Spinal cord (tissue), 9 donors: ENCODE measurements at regions not wholly inside any gene's neighbourhood (a gene's known extent, or its start where the extent isn't known, plus 50 kb on each side); places are given as distances from the start of the nearest gene placed in this dataset.

ENCODE experiments used
- DNase-seq, 6 donors: peaks; one replicate each; pipeline versions ENCODE4 v3.0.0 to v3.0.0-alpha.2; 2013 to 2015; ENCODE audit warnings: low spot score in 6 of 6, low read depth in 4 of 6
- H3K27ac ChIP-seq: one replicate; pipeline ENCODE4 v1.5.1; 2013; ENCODE audit warnings: low read depth, low read length, control low read depth
- H3K27me3 ChIP-seq: one replicate; pipeline ENCODE4 v1.6.1; 2013; ENCODE audit warnings: low read length; ENCODE audit not compliant: control insufficient read depth, insufficient read depth
- H3K36me3 ChIP-seq: one replicate; pipeline ENCODE4 v1.6.1; 2013; ENCODE audit warnings: low read length; ENCODE audit not compliant: control insufficient read depth, insufficient read depth
- H3K4me1 ChIP-seq: one replicate; pipeline ENCODE4 v1.6.1; 2013; ENCODE audit warnings: low read length; ENCODE audit not compliant: control insufficient read depth, insufficient read depth
- H3K4me3 ChIP-seq: one replicate; pipeline ENCODE4 v1.5.1; 2013; ENCODE audit warnings: low read depth, low read length, control low read depth
- H3K9me3 ChIP-seq: one replicate; pipeline ENCODE4 v1.6.1; 2013; ENCODE audit warnings: low read length; ENCODE audit not compliant: control insufficient read depth, insufficient read depth
- WGBS: methylation state at CpG from one replicate; pipeline ENCODE4 v1.1.5; 2013; ENCODE audit warnings: missing lambda C conversion rate; ENCODE audit not compliant: insufficient coverage; 5-methylcytosine and 5-hydroxymethylcytosine counted together
- donor health status: healthy.

GRCh38 chr14:44830371-44830770 is 131.4 kb downstream of the KLHL28 start:
- no peaks in the 10 kb centered on the region for H3K9me3 ChIP-seq
- H3K27ac ChIP-seq = no peak overlapping the region
- H3K4me1 ChIP-seq = no peaks in the 10 kb centered on the region
- DNase-seq = no peak
- H3K27me3 ChIP-seq = no peaks in the 10 kb centered on the region
- H3K36me3 ChIP-seq = no peaks in the 10 kb centered on the region
- H3K4me3 ChIP-seq = no peak overlapping the region
- no CpG with 5 or more reads among the region's 1 CpG for WGBS

DNA sequence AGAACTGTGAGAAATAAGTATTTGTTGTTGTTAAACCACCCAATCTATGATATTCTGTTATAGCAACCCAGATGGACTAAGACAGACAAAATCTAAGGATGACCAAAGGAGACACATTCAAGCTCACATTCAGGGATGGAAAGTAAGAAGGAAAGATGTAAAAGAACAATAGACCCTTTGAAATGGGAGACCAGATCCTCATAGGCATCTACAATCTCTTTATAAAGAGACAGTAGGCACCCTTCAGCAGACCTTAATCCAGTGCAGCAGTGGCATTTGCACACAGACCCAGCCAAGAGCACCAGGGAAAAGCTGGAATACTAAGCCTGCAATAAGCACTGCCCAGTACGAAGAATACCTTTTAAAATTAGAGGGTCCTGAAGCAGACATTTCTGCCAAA is 132.7 kb downstream of the KLHL28 start:
- H3K27me3 ChIP-seq = no peaks in the 10 kb centered on the region
- 86% methylated on average over 1 of the region's 1 CpG for WGBS
- no peak overlapping the region for H3K4me3 ChIP-seq
- no peaks in the 10 kb centered on the region for H3K9me3 ChIP-seq
- H3K36me3 ChIP-seq = no peaks in the 10 kb centered on the region
- H3K27ac ChIP-seq = no peak overlapping the region
- DNase-seq = no peak
- H3K4me1 ChIP-seq = no peaks in the 10 kb centered on the region

DNA sequence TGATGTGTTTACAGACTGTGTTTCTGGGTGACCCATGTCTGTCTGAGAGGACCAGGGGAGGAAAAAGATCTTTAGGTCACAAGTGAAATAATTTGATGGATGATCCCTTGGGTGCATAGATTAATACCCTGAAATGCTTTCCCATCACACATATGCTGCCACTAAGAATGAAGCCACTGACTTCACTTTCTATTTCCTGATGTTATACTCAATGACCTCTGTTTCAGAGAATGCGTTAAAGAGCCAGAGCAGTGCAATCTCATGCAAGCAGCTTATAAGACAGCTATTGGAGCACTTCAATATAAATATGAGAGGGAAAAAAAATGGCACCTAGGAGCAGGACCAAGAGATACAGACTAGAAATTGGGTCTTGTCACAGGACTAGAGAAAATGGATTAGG is 133.7 kb downstream of the KLHL28 start:
- no CpG with 5 or more reads among the region's 1 CpG for WGBS
- no peaks in the 10 kb centered on the region for H3K4me1 ChIP-seq
- H3K9me3 ChIP-seq = no peaks in the 10 kb centered on the region
- H3K27me3 ChIP-seq = no peaks in the 10 kb centered on the region
- no peaks in the 10 kb centered on the region for H3K36me3 ChIP-seq
- no peak overlapping the region for H3K27ac ChIP-seq
- no peak overlapping the region for H3K4me3 ChIP-seq
- no peak for DNase-seq

DNA sequence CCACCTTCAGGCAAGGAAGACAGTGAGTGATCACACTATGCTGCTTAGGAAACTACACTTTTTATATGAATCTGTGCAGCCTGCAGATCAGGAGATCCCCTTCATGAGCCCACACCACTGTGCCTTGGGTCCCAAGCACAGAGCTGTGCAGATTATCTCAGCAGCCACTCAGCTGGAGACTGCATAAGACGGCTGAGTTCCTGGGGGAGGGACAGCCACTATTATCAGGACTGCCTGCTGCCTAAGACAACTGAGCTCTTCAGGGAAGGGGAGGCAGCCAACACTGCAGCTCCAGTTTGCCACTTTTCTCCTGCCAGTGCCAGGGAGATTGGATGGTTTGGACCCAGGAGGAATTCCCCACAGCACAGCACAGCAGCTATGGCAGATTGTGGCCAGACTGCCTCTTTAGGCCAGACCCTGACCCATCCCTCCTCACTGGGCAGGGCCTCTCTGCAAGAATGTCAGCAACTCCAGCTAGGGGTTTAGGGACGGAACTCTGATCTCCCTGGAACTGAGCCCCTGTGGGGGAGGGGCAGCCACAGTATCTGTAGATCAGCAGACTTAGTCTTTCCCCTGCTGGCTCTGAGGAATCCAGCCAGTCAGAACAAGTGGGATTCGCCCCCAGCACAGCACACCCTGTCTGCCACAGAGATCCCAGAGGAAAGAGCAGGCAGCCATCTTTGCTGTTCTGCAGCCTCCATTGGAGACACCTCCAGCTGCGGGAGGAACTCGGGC is 141.3 kb downstream of the KLHL28 start:
- no peak for DNase-seq
- H3K4me3 ChIP-seq = no peak overlapping the region
- no peaks in the 10 kb centered on the region for H3K27me3 ChIP-seq
- no peaks in the 10 kb centered on the region for H3K36me3 ChIP-seq
- H3K9me3 ChIP-seq = no peaks in the 10 kb centered on the region
- no peaks in the 10 kb centered on the region for H3K4me1 ChIP-seq
- H3K27ac ChIP-seq = no peak overlapping the region
- 67% methylated on average over 5 of the region's 5 CpGs for whole genome bisulfite sequencing

- H3K9me3 ChIP-seq = no peaks in the 10 kb centered on the region
- no peak overlapping the region for H3K4me3 ChIP-seq
- no peaks in the 10 kb centered on the region for H3K36me3 ChIP-seq
- WGBS = no CpG with 5 or more reads among the region's 2 CpGs
- H3K27ac ChIP-seq = no peak overlapping the region
- H3K4me1 ChIP-seq = no peaks in the 10 kb centered on the region
- DNase-seq = peak in 1 of 6 donors; percentile 59
- no peaks in the 10 kb centered on the region for H3K27me3 ChIP-seq
Measured at GRCh38 chr14:44814196-44814595, 147.6 kb downstream of the KLHL28 start.

DNA sequence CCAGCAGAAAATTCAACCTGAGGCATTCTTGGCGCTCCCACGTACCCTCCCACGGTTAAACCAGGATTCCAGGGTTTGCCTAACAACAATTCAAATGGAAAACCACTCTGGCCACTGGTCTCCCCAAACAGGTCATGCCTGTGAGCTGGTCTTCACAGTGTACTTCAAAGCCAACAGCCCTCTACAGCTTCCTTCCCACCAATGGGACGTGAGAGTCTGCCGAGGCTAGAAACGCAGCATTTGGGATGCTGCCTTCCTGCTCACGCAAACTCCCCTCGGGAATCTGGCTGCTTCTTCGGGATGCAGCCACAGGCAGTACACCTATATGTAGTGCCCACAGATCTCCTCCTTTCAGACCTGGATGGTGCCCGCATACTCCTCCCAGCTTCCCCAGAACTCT is 149.1 kb downstream of the KLHL28 start:
- WGBS = 87% methylated on average over 8 of the region's 10 CpGs
- no peaks in the 10 kb centered on the region for H3K9me3 ChIP-seq
- no peaks in the 10 kb centered on the region for H3K4me1 ChIP-seq
- no peaks in the 10 kb centered on the region for H3K36me3 ChIP-seq
- no peak overlapping the region for H3K27ac ChIP-seq
- H3K27me3 ChIP-seq = no peaks in the 10 kb centered on the region
- no peak for DNase-seq
- H3K4me3 ChIP-seq = no peak overlapping the region

DNA sequence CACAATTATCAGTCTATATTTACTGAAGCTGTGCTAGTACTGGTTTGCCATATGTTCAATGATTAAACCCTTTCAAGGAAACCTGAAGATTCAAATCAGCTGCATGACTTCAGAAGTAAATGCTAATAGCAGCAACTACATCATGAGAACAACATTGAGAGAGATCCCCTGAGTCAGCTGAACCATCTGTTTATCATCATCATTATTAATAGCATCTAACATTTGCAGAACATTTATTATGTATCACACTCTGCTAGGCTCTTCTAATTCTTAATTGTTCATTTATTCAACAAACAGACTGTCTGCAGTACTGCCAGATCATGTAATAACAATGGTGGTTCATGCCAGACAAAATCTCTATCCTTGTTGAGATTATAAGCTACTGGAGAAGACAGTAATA is 157.4 kb downstream of the KLHL28 start:
- DNase-seq = no peak
- Histone ChIP-seq H3K27me3 (no peaks in the 10 kb centered on the region), H3K9me3 (no peaks in the 10 kb centered on the region), H3K36me3 (no peaks in the 10 kb centered on the region), H3K4me1 (no peaks in the 10 kb centered on the region), H3K4me3 (no peak overlapping the region), H3K27ac (no peak overlapping the region)

DNA sequence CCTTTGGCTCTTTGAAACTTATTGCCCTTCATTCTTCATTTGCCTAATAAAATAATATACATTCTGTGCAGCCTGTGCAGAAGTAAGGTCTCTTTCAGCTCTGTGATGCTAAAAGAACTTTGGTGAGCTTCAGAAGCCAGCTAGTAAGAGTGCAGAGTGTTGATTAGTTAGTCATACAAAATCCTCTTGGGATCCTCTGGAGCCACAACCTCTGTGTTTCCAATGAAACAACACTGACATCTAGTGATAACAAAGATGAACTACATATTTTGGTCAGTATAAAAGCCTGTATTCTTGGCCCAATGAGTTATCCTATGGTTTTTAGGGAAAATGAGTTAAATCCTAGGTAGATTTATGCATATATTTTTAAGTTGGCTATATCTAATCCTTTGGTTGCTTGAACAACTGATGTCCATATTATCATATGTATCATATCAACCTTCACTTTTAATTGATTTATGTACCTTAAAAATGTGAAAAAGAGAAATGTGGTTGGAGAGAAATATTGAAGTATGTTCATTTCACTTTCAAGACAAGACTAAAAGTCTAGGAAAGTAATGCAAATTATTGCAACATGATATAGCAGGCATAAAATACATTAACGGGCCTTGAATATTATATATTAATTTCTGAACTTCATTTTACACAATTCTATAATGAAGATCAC is 158.4 kb downstream of the KLHL28 start:
- Histone ChIP-seq H3K4me3 (no peak overlapping the region), H3K36me3 (no peaks in the 10 kb centered on the region), H3K4me1 (no peaks in the 10 kb centered on the region), H3K9me3 (no peaks in the 10 kb centered on the region), H3K27ac (no peak overlapping the region), H3K27me3 (no peaks in the 10 kb centered on the region)
- whole genome bisulfite sequencing = no CpG with 5 or more reads among the region's 1 CpG
- DNase-seq = peak; percentile 36 to 95 (median 66)

DNA sequence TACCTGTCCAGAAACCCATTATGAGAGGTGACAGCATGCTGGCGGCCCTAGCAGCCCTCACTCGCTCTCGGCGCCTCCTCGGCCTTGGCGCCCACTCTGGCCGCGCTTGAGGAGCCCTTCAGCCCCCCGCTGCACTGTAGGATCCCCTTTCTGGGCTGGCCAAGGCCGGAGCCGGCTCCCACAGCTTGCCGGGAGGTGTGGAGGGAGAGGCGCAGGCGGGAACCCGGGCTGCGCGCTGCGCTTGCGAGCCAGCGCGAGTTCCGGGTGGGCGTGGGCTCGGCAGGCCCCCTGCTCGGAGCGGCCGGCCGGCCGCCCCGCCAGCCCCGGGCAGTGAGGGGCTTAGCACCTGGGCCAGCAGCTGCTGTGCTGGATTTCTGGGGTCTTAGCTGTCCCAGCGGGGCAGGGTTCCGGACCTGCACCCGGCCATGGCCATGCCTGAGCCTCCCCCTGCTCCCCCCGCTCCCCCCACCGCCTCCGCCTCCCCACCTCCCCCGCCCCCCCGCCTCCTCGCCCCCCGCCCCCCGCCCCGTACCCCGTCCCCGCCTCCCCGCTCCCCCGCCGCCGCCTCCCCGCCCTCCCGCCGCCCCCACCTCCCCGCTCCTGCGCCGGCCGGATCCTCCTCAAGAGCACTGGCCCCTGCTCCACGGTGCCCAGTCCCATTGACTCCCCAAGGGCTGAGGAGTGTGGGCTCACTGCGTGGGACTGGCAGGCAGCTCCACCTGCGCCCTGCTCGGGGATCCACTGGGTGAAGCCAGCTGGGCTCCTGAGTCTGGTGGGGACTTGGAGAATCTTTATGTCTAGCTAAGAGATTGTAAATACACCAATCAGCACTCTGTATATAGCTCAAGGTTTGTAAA is 163.1 kb downstream of the KLHL28 start:
- no peaks in the 10 kb centered on the region for H3K4me1 ChIP-seq
- WGBS = 80% methylated on average over 33 of the region's 60 CpGs
- H3K4me3 ChIP-seq = no peak overlapping the region
- H3K27me3 ChIP-seq = no peaks in the 10 kb centered on the region
- no peaks in the 10 kb centered on the region for H3K36me3 ChIP-seq
- no peak overlapping the region for H3K27ac ChIP-seq
- no peak for DNase-seq
- no peaks in the 10 kb centered on the region for H3K9me3 ChIP-seq
